ENCODE measurements at regions not wholly inside any gene's neighbourhood (a gene's known extent, or its start where the extent isn't known, plus 50 kb on each side); places are given as distances from the start of the nearest gene placed in this dataset.

DNA sequence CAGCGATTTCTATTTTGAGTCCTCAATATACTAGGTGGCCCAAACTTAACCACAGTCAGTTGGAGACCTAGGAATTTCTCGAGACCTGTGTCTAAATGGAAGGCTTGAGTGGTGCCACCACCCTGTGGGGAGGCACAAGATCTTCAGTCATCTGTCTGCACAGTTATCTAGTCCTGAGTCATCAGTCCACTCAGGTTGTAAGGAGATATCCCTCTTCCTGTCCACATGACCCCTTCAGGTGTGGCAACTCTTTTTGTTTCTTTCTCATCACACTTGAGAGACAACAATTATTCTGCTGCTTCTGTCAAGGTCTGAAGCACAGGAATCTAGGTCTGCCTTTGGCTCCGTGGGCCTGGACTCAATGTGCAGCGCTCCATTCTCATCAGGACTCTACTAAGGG lies 64.4 kb upstream of the IBSP start:
- TF ChIP-seq, protein P1, sequence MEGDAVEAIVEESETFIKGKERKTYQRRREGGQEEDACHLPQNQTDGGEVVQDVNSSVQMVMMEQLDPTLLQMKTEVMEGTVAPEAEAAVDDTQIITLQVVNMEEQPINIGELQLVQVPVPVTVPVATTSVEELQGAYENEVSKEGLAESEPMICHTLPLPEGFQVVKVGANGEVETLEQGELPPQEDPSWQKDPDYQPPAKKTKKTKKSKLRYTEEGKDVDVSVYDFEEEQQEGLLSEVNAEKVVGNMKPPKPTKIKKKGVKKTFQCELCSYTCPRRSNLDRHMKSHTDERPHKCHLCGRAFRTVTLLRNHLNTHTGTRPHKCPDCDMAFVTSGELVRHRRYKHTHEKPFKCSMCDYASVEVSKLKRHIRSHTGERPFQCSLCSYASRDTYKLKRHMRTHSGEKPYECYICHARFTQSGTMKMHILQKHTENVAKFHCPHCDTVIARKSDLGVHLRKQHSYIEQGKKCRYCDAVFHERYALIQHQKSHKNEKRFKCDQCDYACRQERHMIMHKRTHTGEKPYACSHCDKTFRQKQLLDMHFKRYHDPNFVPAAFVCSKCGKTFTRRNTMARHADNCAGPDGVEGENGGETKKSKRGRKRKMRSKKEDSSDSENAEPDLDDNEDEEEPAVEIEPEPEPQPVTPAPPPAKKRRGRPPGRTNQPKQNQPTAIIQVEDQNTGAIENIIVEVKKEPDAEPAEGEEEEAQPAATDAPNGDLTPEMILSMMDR (IDR thresholded peaks at IDR 0.05; ENCODE audit: extremely low read depth, low read depth, low read length) = no peak
- Histone ChIP-seq H3K79me2 (ENCODE audit: insufficient read depth, low read length) (no peaks in the 10 kb centered on the region), H3K4me2 (ENCODE audit: insufficient read depth, low read length) (no peak overlapping the region), H2AFZ (ENCODE audit: low read length) (no peak overlapping the region), H3K27ac (ENCODE audit: low read depth, low read length) (no peak overlapping the region), H4K20me1 (ENCODE audit: insufficient read depth, low read length) (no peaks in the 10 kb centered on the region), H3K9me3 (ENCODE audit: low read depth, low read length) (no peaks in the 10 kb centered on the region), H3K4me1 (ENCODE audit: insufficient read depth, low read length) (peaks cover 3% of the 10 kb centered on the region), H3K4me3 (ENCODE audit: insufficient read depth, low read length) (no peak overlapping the region), H3K27me3 (ENCODE audit: insufficient read depth, low read length) (no peaks in the 10 kb centered on the region), H3K36me3 (ENCODE audit: insufficient read depth, low read length) (no peaks in the 10 kb centered on the region)
- DNase-seq (ENCODE audit: insufficient read length, low spot score, missing footprints) = no peak

GRCh38 chr4:87738483-87738882 lies 60.9 kb upstream of the IBSP start:
- Histone ChIP-seq H3K4me1 (ENCODE audit: insufficient read depth, low read length) (no peaks in the 10 kb centered on the region), H4K20me1 (ENCODE audit: insufficient read depth, low read length) (no peaks in the 10 kb centered on the region), H3K79me2 (ENCODE audit: insufficient read depth, low read length) (no peaks in the 10 kb centered on the region), H3K4me3 (ENCODE audit: insufficient read depth, low read length) (no peak overlapping the region), H2AFZ (ENCODE audit: low read length) (no peak overlapping the region), H3K4me2 (ENCODE audit: insufficient read depth, low read length) (no peak overlapping the region), H3K27me3 (ENCODE audit: insufficient read depth, low read length) (no peaks in the 10 kb centered on the region), H3K9me3 (ENCODE audit: low read depth, low read length) (no peaks in the 10 kb centered on the region), H3K27ac (ENCODE audit: low read depth, low read length) (no peak overlapping the region), H3K36me3 (ENCODE audit: insufficient read depth, low read length) (no peaks in the 10 kb centered on the region)
- no peak for DNase-seq (ENCODE audit: insufficient read length, low spot score, missing footprints)
- TF ChIP-seq, protein P1 (IDR thresholded peaks at IDR 0.05; ENCODE audit: extremely low read depth, low read depth, low read length) = no peak

GRCh38 chr4:87739494-87739893 lies 59.9 kb upstream of the IBSP start:
- Histone ChIP-seq H3K4me3 (ENCODE audit: insufficient read depth, low read length) (no peak overlapping the region), H4K20me1 (ENCODE audit: insufficient read depth, low read length) (no peaks in the 10 kb centered on the region), H3K79me2 (ENCODE audit: insufficient read depth, low read length) (no peaks in the 10 kb centered on the region), H2AFZ (ENCODE audit: low read length) (no peak overlapping the region), H3K9me3 (ENCODE audit: low read depth, low read length) (no peaks in the 10 kb centered on the region), H3K27ac (ENCODE audit: low read depth, low read length) (no peak overlapping the region), H3K4me2 (ENCODE audit: insufficient read depth, low read length) (no peak overlapping the region), H3K27me3 (ENCODE audit: insufficient read depth, low read length) (no peaks in the 10 kb centered on the region), H3K4me1 (ENCODE audit: insufficient read depth, low read length) (no peaks in the 10 kb centered on the region), H3K36me3 (ENCODE audit: insufficient read depth, low read length) (no peaks in the 10 kb centered on the region)
- TF ChIP-seq, protein P1 (IDR thresholded peaks at IDR 0.05; ENCODE audit: extremely low read depth, low read depth, low read length) = no peak
- DNase-seq (ENCODE audit: insufficient read length, low spot score, missing footprints) = no peak

DNA sequence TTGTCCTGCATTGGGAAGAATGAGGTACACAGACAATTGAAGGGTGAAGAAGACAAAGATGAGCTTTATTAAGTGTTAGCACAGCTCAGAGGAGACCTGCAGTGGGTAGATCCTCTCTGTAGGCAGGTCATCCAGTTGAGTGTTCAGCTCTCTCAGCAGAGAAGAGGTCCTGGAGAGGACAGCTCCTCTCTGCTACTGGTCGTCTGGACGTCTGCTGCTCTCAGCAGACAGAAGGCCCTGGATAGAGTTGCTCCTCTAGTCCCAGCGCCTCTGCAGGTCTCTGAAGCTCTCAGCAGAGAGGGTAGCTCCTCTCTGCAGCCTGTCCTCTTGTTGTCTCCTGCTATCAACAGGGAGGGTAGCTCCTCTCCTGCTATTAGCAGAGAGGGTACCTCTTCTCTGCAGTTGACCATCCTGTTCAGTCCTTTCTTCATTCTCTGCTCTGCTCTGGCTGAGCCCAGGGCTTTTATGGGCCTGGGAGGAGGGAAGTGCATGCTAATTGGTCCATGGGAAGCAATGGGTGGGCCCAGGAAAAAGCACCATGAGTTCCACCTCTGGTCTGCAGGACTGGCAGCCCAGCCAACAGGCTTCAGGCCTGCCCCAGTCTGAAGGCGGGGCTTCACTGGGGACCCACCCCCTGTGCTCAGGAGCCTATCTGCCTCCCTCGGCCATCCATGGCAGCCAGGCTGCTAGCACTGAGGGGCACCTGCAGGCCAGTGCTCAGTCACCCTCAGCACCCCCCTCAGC lies 54.1 kb upstream of the IBSP start:
- Histone ChIP-seq H3K9me3 (ENCODE audit: low read depth, low read length) (no peaks in the 10 kb centered on the region), H3K4me1 (ENCODE audit: insufficient read depth, low read length) (peaks cover 3% of the 10 kb centered on the region), H3K36me3 (ENCODE audit: insufficient read depth, low read length) (no peaks in the 10 kb centered on the region), H2AFZ (ENCODE audit: low read length) (no peak overlapping the region), H3K79me2 (ENCODE audit: insufficient read depth, low read length) (no peaks in the 10 kb centered on the region), H3K27ac (ENCODE audit: low read depth, low read length) (no peak overlapping the region), H4K20me1 (ENCODE audit: insufficient read depth, low read length) (no peaks in the 10 kb centered on the region), H3K27me3 (ENCODE audit: insufficient read depth, low read length) (no peaks in the 10 kb centered on the region), H3K4me2 (ENCODE audit: insufficient read depth, low read length) (no peak overlapping the region), H3K4me3 (ENCODE audit: insufficient read depth, low read length) (no peak overlapping the region)
- DNase-seq (ENCODE audit: insufficient read length, low spot score, missing footprints) = no peak
- TF ChIP-seq, protein P1 (IDR thresholded peaks at IDR 0.05; ENCODE audit: extremely low read depth, low read depth, low read length) = no peak

Measured in osteoblast (primary cell).